Stimulated activated CD8-positive, alpha-beta memory T cell treated with anti-CD3 and anti-CD28 coated beads, Interleukin-2, amount 100 ng/mL, for 1 hour (primary cell): ENCODE measurements at regions not wholly inside any gene's neighbourhood (a gene's known extent, or its start where the extent isn't known, plus 50 kb on each side); places are given as distances from the start of the nearest gene placed in this dataset.
A peak's percentile ranks its signal among the peaks of the same experiment; 100 is the strongest.

Source experiments
- DNase-seq, 2 donors: peaks; one replicate each; pipeline ENCODE4 v3.0.0-alpha.2; 2020; ENCODE audit warnings: low read depth in 2 of 2

DNA sequence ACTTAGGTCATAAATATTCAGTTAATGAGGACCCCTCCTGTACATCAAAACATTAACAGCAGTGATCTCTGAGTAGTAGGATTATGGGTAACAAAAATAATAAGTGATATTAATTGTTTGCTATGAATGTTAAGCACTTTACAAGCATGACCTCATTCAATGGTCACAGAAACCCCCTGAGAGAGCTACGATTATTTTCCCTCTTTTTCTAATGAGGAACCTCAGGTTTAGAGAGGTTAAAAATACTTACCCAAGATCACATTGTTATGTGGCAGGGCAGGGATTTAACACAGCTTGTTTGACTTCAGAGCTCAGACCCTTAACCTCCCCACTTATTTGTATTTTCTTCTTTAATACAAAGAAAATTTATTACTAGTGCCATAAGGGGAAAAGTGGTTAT is 228.2 kb downstream of the TBL1XR1 start:
- DNase-seq, result no peak

DNA sequence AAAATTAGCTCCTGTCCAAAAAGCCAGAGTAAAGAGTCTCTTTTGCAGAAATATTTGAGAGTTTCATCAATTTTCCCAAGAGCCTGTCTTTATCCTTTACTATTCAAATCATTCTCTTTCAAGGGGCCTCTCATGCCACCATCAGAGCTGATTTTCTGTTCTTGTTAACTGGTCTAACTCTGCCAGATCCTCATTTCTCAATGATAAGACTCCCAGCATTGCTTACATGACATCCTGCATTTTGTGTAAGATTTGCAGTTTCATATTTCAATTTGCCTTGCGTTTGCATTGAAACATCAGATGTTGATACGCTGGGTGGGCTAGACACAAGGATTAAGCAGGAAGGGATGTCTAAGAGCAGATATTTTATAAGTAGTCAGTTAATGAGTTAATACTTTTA is 228.7 kb downstream of the TBL1XR1 start:
- DNase-seq, result no peak

DNA sequence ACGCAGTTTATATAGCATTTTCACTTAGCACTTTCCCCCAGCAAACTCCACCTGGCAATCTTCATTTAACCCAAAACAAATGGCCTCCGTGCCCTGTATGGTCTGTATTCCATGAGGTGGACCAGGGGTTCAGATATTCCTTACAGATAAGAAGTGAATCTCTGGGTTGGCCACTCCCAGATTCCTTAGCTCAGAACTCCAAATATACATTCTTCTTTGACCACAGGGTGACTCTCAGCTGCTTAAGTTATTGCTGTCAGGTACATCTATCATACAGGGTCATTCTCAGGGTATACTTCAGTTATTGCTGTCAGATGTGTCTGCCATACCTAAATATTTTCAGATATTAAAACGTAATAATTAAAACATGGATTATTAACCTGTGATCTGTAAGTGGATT is 229.8 kb downstream of the TBL1XR1 start:
- DNase-seq, result no peak

DNA sequence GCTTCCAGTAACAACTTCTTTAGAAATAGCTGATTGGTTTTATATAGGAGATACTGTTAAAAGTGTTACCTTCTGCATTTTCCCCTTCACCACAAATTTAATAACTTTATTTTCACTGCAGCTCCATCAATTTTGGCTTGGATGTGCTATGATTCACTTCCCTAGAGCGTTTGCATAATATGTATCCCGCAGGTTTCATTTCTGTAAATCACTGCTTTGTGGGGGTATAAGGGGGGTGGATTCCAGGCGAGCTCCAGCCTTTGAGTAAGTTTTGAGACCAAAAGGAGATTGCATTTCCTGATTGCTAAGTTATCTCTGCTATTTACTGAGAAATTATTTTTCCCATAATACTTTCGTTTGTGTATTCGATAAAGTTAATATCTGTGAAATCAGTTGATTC is 232.6 kb downstream of the TBL1XR1 start:
- DNase-seq, result no peak

GRCh38 chr3:176961916-176962315 is 235.4 kb downstream of the TBL1XR1 start:
- DNase-seq, result no peak

GRCh38 chr3:176959867-176960266 is 237.4 kb downstream of the TBL1XR1 start:
- DNase-seq, result no peak

GRCh38 chr3:176958560-176958959 is 238.7 kb downstream of the TBL1XR1 start:
- no peak for DNase-seq

DNA sequence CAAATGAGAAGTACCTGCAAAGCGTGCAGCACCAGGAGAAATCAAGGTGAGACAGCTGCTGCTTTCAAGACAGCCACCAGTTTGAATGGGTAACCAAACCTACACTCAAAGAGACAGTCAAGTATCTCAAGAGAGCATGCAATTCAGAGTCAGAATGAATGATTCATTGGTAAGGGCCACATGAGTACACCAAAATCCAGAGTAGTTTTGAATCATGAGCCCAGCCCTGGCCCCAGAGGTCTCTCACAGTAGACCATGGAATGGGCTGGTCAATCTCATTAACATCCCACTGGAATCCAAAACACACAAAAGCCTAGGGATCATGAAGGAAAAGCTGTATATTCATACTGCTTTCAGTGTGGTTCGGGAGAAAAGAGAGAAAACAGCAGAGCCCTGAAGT is 242.8 kb downstream of the TBL1XR1 start:
- DNase-seq, result no peak

- DNase-seq, result no peak
These were observed 243.9 kb downstream of the TBL1XR1 start for GRCh38 chr3:176953106-176954060.

DNA sequence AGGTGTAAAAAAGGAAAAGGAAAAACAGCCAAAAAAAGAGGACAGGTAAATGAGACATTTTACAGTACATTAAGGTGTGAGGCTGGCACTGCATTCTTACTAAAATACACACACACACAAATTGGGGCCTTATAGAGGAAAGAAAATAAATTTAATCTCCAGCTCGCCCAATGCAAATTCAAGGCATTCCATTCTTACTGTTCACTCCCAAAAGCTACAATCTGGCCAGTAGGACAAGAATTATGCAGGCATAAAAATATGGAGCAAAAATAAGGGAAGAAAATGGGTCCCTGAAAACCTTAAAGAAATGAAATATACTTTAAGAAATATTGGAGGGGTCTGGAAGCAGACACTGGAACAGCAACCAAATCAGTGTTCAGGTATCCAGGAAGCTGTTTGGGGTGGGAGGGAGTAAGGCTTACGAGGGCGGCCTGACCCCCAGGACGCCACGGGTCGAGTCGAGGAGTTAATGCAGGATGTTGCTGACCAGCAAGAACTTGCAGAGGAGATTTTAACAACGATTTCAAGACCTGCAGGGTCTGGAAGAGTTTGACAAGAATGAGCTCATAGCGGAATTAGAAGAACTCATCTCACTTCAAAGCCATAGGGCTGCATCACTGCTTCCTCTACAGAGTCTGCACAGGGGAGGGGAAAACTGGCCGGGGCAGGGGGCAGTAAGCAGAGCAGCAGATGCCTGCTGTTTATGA is 245.5 kb downstream of the TBL1XR1 start:
- DNase-seq, result no peak

- DNase-seq, result no peak
These were observed 246.1 kb downstream of the TBL1XR1 start for GRCh38 chr3:176951144-176951543.

DNA sequence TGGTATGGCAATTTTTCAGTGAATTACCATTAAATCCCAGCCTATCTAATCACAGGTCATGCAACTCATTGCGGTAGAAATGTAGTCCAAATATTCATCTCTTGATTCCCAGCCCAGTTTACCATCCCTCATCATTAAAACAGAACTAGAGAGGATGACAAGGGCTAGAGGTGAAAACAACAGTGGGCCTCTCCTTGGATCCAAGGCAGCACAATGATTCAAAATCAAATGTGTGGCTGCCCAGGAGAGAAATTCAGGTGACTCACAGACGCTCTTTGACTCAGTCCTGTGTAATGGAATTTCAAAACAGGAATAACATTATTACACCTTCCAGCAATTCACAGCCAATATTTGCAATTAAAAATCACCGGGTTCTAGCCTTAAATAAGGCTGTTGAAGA is 246.5 kb downstream of the TBL1XR1 start:
- no peak for DNase-seq

- no peak for DNase-seq
These were observed 249.1 kb downstream of the TBL1XR1 start for GRCh38 chr3:176948151-176948550.

GRCh38 chr3:176946202-176946601 is 251.1 kb downstream of the TBL1XR1 start:
- DNase-seq, result no peak

GRCh38 chr3:176942305-176942704 is 255.0 kb downstream of the TBL1XR1 start:
- DNase-seq, result no peak

GRCh38 chr3:176941689-176942088 is 255.6 kb downstream of the TBL1XR1 start:
- no peak for DNase-seq

DNA sequence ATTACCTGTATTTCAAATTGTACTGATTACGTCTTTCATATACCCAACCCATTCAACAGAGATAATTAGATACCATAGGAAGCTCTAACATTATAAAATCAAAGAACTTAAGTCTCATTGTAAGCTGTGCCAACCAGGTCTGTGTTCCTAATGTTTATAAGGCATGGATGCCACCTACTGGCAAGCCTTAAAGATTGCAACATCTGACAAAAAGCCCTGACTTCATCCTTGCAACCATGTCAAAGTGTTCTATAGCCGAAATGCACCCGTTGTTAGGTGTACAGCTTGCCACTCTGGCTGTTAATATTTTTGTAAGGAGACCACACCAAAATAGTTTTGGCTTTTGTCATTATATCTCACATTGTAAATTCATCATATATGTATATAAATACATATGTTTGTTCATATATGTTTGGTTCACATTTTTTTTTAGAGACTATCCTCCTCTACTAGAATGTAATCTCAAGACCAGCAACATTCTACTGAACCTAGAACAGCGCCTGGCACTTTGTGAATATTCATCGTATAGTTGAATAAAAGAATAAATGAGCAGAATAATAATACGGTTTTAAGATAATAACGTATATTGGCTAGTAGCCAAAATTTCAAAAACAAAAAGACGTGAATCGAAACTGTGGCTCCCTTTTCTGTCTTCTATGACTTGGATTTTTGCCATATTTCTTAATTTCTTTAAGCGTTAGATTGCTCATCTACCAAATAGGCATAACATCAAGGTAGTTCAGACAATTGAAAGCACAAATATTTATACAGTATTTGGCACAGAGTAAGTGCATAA is 258.1 kb downstream of the TBL1XR1 start:
- peak in 1 of 2 donors; percentile 4 for DNase-seq

DNA sequence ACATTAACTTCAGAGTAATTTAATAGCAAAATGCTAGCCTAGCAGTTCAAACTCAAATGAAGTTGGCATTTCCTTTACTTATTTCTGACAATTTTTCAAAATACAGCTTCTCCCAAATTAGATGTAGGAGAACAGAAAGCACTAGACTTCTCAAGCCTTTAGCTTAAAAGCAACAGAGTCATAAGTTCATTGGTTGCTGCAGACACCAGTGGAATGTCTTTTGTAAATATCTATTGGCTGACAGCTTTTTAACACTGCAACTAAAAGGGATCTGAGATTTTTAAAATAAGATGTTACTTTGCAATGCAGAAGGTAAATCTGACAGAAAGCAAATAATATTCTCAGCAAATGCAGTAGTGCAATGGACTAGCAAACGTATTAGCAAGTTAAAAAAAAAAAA is 259.3 kb downstream of the TBL1XR1 start:
- no peak for DNase-seq

GRCh38 chr3:176937541-176937940 is 259.7 kb downstream of the TBL1XR1 start:
- DNase-seq, result no peak

DNA sequence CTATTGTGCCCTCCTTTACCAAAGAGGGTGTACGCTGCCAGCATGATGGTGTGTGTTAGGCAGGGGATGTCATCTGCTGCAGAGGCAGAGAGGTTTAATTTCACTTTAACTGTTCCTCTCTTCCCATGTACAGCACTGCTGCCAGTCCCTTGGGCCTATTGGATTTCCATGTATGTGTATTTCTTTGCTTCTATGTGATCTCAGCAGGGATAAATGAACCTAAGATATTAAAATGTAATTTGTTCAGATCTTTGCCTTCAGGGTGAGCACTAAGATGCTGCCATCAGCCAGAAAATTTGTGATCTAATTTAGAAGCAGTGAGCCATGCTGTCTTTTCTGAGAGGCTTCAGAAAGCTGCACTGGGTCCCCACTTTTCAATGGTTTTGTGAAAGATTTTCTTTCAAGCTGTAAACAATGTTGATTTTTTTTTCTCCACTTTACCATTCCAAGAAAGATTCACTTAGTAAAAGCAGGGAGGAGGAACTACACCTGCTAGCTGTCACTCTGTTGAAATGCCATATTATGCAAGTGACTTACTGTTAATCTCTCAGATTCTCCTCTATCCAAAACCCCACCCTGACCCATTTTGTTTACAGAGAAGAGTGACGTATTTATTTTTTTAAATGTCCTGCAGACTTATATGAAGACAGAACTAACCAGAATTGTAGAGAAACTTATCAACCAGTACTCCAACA is 261.9 kb downstream of the TBL1XR1 start:
- DNase-seq, result no peak

DNA sequence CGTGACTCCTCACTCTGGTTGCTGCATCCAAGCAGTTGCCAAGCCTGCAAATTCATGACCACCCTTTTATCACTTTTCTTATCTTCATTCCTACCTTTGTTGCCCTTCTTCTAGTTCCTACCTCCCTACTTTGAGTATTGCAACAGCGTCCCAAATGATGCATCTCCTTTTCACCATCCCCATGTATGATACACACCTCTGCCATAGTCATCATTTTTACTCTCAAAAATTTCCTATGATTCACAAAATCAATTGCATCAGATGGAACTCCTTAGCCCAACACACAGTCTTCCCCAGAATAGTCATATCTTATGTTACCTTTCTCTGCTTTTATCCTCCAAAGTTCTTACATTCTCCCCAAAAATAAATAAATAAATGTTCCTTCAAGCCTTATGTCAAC is 262.6 kb downstream of the TBL1XR1 start:
- no peak for DNase-seq

DNA sequence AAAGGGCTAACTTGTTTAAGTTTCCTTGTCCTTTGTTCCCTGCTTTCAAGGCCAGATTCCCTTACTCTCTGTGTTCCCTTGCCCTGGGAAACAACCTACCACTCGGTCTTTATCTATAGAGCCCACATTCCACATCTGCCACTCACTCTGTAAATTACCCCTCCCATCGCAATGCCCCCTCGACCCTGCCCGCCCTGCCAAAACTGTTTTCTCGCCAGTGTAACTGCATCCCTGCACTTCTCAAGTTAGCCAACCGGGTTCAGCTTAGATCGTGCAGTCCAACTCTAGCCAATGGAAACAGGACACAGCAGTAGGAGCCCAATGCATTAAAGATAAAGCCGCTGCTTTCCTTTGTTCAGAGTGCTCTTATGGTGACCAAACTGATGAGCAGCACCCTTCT is 263.6 kb downstream of the TBL1XR1 start:
- no peak for DNase-seq
